GM19395 (cell line): ENCODE measurements at regions not wholly inside any gene's neighbourhood (a gene's known extent, or its start where the extent isn't known, plus 50 kb on each side); places are given as distances from the start of the nearest gene placed in this dataset.

Source experiments
- ATAC-seq: cut with Tn5 transposase; IDR thresholded peaks from one replicate; pipeline ENCODE4 v1.9.1; 2021; ENCODE audit warnings: mild to moderate bottlenecking, moderate library complexity; ENCODE audit not compliant: unreplicated experiment

DNA sequence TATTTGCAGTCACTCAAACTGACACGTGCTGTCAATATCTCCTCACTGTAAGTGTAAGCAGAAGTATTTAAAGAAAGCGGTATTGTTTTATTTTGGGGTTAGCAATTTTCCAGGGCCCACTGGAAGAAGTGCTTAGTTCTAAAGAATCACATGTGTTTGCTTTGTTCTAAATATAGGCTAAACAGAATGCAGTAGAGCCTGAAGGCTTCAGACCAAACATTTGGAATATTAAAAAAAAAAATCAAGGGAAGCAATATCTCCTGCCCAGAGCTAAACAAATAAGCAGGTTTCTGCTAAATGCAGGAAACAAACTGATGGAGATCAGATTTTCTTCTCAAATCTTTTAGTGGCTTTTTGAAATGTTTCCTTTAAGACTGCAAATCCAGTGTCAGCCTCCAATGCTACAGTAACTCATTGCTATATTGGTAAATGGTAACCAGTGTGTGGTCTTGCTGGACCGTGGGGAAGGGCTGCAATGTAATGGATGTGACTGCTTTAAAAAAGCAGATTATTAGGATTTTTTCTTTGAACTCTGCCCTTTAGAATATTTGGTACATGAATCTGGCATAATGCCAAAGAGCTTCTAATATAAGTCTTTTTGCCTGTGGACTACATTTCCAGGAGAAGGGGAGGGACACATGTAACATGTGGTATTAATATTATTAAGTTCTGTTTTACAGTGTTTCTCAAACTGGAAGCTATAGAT lies 317.1 kb upstream of the FERMT1 start:
- no peak for ATAC-seq

DNA sequence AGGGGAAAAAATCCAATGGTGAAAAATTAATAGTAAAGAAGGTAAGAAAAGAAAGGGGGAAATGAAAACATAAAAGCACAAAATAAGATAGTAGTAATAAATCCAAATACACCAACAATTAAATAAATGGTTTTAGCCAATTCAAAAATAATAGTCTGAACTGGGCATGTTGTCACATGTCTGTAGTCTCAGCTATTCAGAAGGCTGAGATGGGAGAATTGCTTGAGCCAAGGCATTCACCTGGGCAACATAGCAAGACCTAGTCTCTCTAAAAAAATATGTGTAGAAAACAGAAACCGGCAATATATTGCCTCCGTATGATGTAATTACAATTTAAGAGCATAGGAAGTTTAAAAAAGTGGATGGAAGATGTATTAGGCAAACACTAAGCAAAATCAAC lies 311.3 kb upstream of the FERMT1 start:
- ATAC-seq, result no peak

DNA sequence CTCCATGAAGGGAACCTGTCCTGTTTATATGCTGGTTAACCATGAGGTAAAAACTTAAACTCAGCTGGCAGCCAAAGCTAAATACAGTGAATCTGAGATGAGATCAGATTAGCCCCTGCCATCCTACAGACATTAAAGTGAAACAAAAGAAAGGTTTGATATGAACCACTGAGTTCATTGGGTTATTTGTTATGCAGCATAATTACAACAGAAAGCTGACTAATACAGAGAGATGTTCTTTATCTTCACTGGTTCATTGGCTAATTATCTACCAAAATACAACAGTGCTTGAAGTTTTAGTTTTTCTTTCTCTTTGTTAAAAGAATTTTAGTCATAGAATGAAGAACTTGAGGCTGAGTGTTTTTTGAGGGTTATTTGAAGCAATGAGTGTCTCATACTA lies 307.6 kb upstream of the FERMT1 start:
- no peak for ATAC-seq

DNA sequence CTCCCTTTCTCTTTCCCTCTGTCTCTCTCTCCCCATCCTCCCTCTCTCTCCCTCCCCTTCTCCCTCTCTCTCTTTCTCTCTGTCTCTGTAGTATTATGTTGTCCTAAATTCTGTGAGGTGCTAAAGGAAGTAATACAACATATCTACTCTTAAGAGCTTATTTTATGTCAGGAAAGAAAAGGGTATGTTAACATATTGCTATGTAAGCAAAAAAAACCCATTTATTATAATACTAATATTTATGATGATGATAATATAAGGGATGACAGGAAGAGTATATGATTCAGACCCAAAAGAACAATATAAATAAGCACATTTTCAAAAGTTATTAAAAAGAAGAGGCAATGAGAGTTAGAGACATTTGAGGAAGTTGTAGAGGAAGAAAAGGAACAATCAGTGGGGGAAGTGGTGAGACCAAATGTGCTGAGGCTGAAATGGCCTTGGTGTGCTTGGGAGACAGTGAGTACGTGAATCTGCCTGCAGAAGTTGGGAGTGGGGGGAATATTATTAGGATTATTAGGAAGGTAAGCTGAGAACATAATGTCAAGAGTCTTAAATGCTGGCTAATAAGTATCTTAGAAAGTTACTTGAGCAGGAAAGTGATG lies 303.6 kb upstream of the FERMT1 start:
- no peak for ATAC-seq

DNA sequence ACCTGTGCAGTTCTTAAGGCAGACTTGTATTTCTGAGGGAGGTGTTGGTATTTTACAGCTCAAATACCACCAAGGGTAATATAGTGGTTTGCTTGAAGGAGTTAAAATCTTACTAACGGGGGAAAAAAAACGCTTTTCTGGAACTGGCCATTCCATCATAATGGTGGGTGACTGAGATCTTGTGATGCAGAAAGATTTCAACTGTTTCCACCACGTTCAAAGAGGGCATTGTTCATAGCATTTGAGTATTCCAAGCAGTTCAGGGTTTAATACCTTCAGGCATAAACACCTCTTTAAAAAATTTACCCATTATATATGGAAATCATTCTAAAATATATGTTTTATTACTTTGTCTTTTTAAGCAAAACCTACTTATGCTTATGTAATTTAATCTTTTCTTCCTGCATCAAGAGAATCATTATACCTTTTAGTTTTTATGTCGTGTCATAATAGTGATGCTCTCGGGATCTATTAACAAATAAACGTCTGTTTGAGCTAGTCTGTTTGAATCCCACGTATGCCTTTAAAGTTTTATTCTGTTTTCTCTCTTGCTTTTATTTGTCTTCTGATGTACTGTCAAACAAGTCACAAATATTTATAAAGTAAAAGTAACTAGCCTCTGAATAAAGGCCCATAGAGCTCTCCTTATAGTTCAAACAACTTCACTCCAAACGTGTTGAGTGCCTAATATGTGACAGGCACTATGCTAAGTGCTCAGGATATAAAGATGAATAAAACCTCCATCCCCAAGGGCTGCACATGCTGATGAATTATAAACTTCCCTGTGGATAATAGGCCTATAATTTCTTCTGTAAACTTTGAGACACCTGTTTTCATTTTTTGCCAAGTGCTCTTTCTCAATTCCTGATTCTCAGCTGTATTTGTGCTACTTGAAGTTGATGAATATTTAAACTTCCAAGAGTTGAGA lies 298.8 kb upstream of the FERMT1 start:
- ATAC-seq, result no peak

DNA sequence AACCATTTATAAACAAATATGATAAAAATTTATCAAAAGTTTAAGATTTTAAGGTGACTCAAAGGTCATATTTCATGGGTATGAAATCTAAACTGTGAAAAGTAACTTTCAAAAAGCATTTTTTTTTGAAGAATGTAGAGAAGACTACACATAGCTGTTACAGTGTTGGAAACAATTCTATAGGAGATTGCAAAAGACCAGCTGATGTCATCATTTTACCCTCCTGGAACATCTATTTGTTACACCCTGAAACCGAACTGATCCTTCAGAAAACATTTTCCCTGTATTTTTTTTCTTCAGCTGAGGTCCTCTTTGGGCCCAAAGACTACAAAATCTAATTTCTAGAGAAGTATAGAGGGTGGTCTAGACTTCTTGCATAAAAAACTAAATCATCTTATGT lies 297.5 kb upstream of the FERMT1 start:
- ATAC-seq, result no peak

DNA sequence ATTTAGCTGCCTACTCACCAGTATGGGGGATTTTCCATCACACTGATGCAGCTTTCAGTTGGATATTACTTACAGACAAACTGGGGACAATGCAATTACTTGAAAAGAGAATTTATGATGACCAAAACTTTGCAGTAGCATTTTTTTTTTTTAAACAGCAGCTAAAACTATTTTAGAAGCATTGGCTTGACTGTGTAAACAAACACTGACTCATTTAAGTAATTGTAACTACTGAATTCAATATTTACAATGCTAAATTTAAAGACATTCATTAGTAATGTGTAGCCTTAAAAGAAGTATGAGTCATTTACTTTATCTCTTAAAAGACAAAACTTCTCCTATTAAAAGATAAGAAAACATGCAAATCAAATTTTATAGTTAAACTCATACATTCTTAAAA lies 295.9 kb upstream of the FERMT1 start:
- ATAC-seq, result no peak

DNA sequence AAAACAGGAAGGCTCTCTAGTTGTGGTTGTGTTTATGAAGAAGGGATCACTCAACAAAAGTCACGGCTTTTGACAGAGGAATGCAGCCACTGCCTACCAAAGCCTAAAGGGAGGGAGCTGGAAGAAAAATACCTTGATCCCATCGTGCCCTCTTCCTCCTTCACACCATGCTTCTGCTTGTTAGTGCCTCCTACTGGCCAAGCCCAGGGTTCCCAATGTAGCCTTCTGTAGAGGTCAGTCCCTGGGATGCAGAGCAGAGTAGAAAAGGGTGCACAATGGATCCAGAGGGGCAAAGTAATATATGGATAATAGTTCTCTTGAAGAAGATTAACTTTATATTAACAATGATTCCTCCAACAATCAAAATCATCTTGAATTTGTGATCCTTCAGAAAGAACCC lies 293.5 kb upstream of the FERMT1 start:
- no peak for ATAC-seq

- no peak for ATAC-seq
Measured at GRCh38 chr20:6411651-6412050, 288.8 kb upstream of the FERMT1 start.

GRCh38 chr20:6410721-6411120 lies 287.9 kb upstream of the FERMT1 start:
- ATAC-seq, result no peak

- no peak for ATAC-seq
Measured at GRCh38 chr20:6407163-6407562, 284.3 kb upstream of the FERMT1 start.

DNA sequence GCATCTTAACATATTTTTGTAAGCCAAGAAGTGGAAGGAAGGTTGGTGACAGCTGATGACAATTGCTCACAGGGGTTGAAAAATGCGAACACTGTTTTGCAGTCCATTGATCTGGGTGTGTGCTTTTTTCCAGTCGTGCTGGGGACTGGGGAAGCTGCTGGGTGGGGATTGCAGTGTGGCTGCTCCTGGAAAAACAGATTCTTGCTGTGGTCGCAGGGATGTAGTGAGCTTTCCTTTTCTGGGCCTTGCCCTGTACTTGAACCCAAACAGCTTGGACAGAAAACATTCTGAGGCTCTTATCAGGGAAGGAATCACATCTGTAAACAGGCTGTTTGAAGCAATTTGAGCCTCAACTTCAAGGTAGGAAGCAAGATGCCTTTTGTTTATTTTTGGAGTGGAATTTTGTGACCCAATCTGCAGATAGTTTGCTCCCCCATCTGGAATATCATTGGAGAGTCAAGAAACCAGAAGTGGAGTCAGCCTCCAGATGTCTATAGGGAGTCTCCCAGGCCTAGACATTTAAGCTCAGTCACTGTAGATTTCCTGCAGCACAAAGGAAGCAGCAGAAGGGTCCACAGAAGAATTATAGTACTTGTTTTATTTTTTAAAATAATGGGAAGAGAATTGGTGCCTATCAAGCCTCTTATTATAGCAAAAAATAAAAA lies 279.2 kb upstream of the FERMT1 start:
- no peak for ATAC-seq

DNA sequence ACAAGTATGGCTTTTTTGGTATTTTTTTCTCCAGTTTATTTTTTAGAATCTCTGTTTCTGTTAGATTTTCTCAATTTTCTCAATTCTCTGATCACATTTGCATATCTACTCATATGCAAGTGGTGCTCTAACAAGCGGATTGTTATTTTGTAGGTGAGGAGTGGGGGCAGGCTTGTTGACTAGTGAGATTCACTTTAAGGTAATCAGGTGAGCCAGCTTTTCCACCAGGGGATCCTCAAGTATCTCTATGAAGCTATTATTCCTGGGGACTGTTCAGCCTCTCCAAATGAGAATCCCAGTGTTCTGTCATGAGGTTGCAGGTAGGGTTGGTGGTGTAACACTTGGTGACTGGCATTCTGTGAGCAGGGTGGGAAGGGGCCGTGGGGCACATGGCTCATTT lies 274.3 kb upstream of the FERMT1 start:
- no peak for ATAC-seq

DNA sequence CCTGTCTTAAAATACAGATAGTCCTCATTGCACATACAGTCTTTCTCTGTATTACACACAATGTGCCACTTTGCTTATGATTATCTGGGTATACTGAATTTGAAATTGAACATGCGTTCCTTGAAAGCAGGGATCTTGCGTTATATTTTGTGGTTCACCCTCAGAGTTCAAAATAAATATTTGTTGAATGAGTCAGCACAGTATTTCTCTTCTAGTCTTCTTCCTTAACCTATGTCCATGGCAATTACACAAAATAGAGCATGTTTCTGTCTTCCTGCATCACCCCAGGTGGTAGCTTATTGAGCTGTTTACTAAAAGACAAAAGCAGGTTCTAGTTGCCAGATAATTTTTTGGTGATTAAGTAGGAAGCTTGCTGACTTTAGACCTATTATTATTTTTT lies 272.9 kb upstream of the FERMT1 start:
- no peak for ATAC-seq

DNA sequence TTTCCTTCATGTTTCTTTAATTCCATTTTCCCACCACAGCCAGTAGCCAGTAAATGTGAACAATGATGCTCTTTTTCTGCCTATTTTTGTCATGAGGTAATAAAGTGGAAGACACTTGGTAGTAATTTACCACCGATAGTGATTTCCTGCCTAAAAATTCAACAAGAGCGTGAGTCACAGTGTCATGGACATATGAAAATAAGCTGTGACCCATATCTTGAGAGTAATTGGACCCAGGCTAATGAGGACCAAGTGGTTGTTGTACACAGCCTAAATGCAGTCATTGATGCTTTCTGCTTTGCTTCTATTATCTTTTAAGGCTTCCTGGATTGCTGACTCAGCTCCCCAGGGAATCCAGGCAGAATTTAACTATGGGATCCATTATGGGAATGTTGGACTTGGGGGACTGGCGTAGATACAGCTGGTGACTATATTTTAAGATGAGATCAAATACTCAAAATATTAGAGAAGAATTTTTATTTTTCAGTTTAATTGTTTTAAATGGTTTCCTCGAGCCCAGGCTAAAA lies 265.9 kb upstream of the FERMT1 start:
- ATAC-seq, result no peak

DNA sequence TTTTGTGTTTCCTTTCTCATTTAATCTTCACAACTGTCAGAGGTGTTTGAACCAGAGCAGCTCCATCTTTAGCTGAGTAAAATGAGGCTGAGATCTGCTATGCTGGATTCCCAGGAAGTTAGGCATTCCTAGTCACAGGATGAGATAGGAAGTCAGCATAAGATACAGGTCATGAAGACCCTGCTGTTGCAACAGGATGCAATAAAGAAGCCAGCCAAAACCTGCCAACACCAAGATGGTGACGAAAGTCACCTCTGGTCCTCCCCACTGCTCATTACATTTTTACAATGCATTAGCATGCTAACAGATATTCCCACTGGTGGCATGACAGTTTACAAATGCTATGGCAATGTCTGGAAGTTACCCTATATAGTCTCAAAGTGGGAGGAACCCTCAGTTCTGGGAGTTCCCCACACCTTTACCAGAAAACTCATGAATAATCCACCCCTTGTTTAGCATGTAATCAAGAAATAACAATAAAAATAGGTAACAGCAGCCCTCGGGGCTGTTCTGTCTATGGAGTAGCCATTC lies 262.2 kb upstream of the FERMT1 start:
- ATAC-seq, result no peak

GRCh38 chr20:6384380-6384779 lies 261.6 kb upstream of the FERMT1 start:
- ATAC-seq, result no peak

- no peak for ATAC-seq
Measured at GRCh38 chr20:6381887-6382286, 259.1 kb upstream of the FERMT1 start.

- ATAC-seq, result no peak
Measured at GRCh38 chr20:6362245-6362644, 239.4 kb upstream of the FERMT1 start.

DNA sequence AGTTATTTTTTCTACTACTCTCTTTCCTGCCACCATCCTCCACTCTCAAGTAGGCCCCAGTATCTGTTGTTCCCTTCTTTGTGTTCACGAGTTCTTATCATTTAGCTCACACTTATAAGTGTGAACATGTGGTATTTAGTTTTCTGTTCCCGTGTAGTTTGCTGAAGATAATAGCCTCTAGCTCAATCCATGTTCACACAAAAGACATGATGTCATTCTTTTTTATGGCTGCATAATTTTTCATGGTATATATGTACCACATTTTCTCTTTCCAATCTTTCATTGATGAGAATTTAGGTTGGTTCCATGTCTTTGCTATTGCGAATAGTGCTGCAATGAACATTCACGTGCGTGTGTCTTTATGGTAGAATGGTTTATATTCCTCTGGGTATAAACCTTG lies 237.9 kb upstream of the FERMT1 start:
- ATAC-seq, result no peak
